DND-41 (cell line): ENCODE measurements at regions not wholly inside any gene's neighbourhood (a gene's known extent, or its start where the extent isn't known, plus 50 kb on each side); places are given as distances from the start of the nearest gene placed in this dataset.

Experiments
- ATAC-seq: fragments of 200-7000 bp; cut with Tn5 transposase; 3 replicates; pipeline ENCODE4 v1.9.1; 2021; ENCODE audit warnings: low read depth; ENCODE audit not compliant: insufficient read depth
- DNase-seq: peaks from one replicate; pipeline ENCODE4 v3.0.0-alpha.2; 2020
- H2AFZ ChIP-seq: 2 replicates; pipeline ENCODE4 v1.6.0; 2012; ENCODE audit warnings: low read depth, low read length
- H3K27ac ChIP-seq: 2 replicates; pipeline ENCODE4 v1.5.1; 2012; ENCODE audit warnings: low read length, inconsistent platforms
- H3K27me3 ChIP-seq: fragments of 200-600 bp; sonication (generic); 2 replicates; pipeline ENCODE4 v1.6.0; 2012; ENCODE audit warnings: low read length, mild to moderate bottlenecking, inconsistent platforms; ENCODE audit not compliant: insufficient read depth, poor library complexity
- H3K36me3 ChIP-seq: 2 replicates; pipeline ENCODE4 v1.5.1; 2012; ENCODE audit warnings: low read length, inconsistent platforms; ENCODE audit not compliant: insufficient read depth
- H3K4me1 ChIP-seq: 2 replicates; pipeline ENCODE4 v1.5.1; 2012; ENCODE audit warnings: mild to moderate bottlenecking, low read length; ENCODE audit not compliant: insufficient read depth
- H3K4me2 ChIP-seq: 2 replicates; pipeline ENCODE4 v1.6.0; 2012; ENCODE audit warnings: mild to moderate bottlenecking, moderate library complexity, low read length, inconsistent platforms; ENCODE audit not compliant: insufficient read depth
- H3K4me3 ChIP-seq, 2 experiments: fragments of 200-600 bp in 1 of 2; shearing (Covaris generic) in 1 of 2; 2 replicates each; pipeline ENCODE4 v1.5.1; 2012 to 2016; ENCODE audit warnings: inconsistent platforms in 2 of 2, low read length in 2 of 2, mild to moderate bottlenecking in 2 of 2, low read depth in 1 of 2, moderate library complexity in 1 of 2
- H3K79me2 ChIP-seq: 2 replicates; pipeline ENCODE4 v1.6.0; 2012; ENCODE audit warnings: low read length, inconsistent platforms; ENCODE audit not compliant: insufficient read depth
- H3K9ac ChIP-seq: 2 replicates; pipeline ENCODE4 v1.6.0; 2012; ENCODE audit warnings: low read depth, mild to moderate bottlenecking, inconsistent platforms, low read length, moderate library complexity
- H3K9me3 ChIP-seq: 2 replicates; pipeline ENCODE4 v1.5.1; 2012; ENCODE audit warnings: low read length, moderate library complexity, mild to moderate bottlenecking, inconsistent platforms; ENCODE audit not compliant: insufficient read depth, severe bottlenecking
- H4K20me1 ChIP-seq: 2 replicates; pipeline ENCODE4 v1.6.0; 2012; ENCODE audit warnings: low read length; ENCODE audit not compliant: insufficient read depth
- EZH2 ChIP-seq: IDR thresholded peaks from 3 replicates; pipeline ENCODE4 v1.6.1; 2012; ENCODE audit warnings: borderline replicate concordance, low read depth, mild to moderate bottlenecking, moderate library complexity, low read length, inconsistent platforms; ENCODE audit not compliant: severe bottlenecking
- TF ChIP-seq, protein P1 (sequence below): IDR thresholded peaks from 2 replicates; pipeline ENCODE4 v1.5.1; 2012; ENCODE audit warnings: borderline replicate concordance, low read length, moderate library complexity, mild to moderate bottlenecking; ENCODE audit not compliant: poor library complexity, severe bottlenecking; ENCODE audit errors: extremely low read depth

DNA sequence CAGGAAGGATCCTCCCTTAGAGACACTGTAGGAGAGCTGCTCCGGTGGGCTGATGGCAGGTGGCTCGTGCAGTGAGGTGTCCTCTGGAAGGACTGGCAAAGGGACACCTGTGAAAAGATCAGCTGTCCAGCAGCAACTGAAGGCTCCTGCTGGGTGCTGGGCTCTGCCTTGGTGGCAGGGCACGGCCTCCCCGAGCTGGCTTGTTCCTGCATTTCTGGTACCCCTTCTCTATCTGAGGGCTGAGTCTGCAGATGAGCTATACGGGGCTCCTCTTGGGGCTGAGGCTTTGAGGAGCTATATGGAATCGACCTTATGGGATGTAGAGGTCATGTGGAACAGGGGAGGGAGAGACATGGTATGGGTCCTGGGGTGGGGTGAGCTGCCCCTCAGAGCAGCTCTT, 875.8 kb downstream of the BRD1 start:
- H3K9me3 ChIP-seq: no peaks in the 10 kb centered on the region
- H3K9ac ChIP-seq: no peak overlapping the region
- H3K36me3 ChIP-seq: no peaks in the 10 kb centered on the region
- no peak for TF ChIP-seq EZH2
- no peak overlapping the region for H3K4me2 ChIP-seq
- H3K79me2 ChIP-seq: no peaks in the 10 kb centered on the region
- H2AFZ ChIP-seq: no peak overlapping the region
- no peaks in the 10 kb centered on the region for H4K20me1 ChIP-seq
- H3K4me1 ChIP-seq: no peaks in the 10 kb centered on the region
- ATAC-seq: no peak
- H3K27ac ChIP-seq: no peak overlapping the region
- H3K4me3 ChIP-seq: no peak overlapping the region
- no peak for DNase-seq
- no peaks in the 10 kb centered on the region for H3K27me3 ChIP-seq

DNA sequence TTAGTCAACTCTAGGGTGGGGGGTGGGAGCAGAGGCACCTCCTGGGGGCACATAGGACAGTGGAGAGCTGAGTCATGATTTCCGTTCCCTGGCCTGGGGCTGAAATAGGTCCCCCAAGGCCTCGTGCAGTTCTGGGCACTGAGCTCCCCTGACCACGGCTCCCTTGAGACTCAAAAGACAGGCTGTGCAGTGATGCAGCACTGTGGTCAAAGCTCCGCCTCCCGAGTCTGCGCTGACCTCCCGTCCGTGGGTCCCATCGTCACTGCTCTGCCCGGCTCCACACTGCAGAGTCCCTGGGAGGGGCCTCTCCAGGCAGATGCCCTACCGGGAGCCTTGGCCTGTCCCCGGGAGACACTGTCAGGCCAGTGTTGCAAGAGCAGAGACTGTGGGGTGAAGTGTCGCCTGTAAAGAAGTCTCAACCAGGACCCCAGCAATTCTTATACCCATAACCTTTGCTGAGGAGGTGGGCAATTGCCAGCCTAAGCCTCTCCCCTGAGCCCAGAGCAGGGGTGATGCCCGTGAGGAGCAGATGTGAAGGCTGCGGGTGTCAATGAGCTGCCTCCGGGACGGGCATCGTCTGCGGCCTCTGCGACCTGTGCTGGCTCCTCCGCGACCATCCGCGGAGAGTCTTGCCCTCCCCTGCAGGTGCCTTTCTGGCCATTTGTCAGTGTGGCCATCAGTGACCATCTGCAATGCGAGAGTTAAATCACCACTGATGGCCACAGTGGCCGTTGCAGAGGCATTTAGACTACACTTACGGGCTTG, 877.3 kb downstream of the BRD1 start:
- Histone ChIP-seq H3K9ac (no peak overlapping the region), H3K27ac (no peak overlapping the region), H4K20me1 (no peaks in the 10 kb centered on the region), H2AFZ (no peak overlapping the region), H3K4me3 (no peak overlapping the region), H3K4me2 (no peak overlapping the region), H3K9me3 (no peaks in the 10 kb centered on the region), H3K27me3 (no peaks in the 10 kb centered on the region), H3K79me2 (no peaks in the 10 kb centered on the region), H3K36me3 (no peaks in the 10 kb centered on the region), H3K4me1 (no peaks in the 10 kb centered on the region)
- TF ChIP-seq, protein P1, sequence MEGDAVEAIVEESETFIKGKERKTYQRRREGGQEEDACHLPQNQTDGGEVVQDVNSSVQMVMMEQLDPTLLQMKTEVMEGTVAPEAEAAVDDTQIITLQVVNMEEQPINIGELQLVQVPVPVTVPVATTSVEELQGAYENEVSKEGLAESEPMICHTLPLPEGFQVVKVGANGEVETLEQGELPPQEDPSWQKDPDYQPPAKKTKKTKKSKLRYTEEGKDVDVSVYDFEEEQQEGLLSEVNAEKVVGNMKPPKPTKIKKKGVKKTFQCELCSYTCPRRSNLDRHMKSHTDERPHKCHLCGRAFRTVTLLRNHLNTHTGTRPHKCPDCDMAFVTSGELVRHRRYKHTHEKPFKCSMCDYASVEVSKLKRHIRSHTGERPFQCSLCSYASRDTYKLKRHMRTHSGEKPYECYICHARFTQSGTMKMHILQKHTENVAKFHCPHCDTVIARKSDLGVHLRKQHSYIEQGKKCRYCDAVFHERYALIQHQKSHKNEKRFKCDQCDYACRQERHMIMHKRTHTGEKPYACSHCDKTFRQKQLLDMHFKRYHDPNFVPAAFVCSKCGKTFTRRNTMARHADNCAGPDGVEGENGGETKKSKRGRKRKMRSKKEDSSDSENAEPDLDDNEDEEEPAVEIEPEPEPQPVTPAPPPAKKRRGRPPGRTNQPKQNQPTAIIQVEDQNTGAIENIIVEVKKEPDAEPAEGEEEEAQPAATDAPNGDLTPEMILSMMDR: no peak
- TF ChIP-seq EZH2: no peak
- DNase-seq (no peak), ATAC-seq (no peak)

DNA sequence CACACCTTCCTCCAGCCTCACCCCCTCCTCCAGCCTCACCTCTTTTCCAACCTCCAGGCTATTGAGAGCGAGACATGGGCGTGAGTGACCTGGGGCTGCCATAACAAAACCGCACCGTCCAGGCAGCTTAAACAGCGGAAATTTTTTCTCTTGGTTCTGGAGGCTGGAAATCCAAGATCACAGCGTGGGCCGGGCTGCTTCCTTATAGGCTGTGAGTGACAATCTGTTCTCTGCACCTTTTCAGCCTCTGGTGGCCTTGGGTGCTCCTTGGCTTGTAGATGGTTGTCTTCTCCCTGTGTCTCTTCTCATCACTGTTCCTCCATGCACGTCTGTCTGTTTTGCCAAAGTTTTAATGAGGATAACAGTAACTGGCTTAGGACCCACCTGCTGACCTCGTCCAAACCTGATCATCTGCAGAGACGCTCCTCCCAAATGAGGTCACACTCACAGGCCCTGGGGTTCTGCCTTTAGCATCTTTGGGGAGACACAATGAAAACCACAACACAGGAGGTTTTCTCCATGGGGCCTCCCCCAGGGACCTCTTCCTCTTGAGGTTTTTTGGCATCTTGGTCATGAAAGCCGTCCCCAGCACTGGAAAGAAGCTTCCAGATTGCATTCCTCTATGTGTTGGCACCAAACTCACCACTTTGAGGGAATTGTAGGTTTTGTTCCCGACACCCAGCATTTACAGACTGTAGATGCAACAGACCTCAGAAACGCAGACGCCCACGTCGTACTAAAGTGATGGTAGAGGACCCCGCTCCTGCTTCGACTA, 878.1 kb downstream of the BRD1 start:
- Histone ChIP-seq H3K79me2 (no peaks in the 10 kb centered on the region), H4K20me1 (no peaks in the 10 kb centered on the region), H3K27ac (no peak overlapping the region), H3K9ac (no peak overlapping the region), H3K9me3 (no peaks in the 10 kb centered on the region), H3K36me3 (no peaks in the 10 kb centered on the region), H3K4me1 (no peaks in the 10 kb centered on the region), H3K4me3 (no peak overlapping the region), H2AFZ (no peak overlapping the region), H3K27me3 (no peaks in the 10 kb centered on the region), H3K4me2 (no peak overlapping the region)
- TF ChIP-seq EZH2: no peak
- TF ChIP-seq, protein P1: no peak
- DNase-seq (no peak), ATAC-seq (no peak)

DNA sequence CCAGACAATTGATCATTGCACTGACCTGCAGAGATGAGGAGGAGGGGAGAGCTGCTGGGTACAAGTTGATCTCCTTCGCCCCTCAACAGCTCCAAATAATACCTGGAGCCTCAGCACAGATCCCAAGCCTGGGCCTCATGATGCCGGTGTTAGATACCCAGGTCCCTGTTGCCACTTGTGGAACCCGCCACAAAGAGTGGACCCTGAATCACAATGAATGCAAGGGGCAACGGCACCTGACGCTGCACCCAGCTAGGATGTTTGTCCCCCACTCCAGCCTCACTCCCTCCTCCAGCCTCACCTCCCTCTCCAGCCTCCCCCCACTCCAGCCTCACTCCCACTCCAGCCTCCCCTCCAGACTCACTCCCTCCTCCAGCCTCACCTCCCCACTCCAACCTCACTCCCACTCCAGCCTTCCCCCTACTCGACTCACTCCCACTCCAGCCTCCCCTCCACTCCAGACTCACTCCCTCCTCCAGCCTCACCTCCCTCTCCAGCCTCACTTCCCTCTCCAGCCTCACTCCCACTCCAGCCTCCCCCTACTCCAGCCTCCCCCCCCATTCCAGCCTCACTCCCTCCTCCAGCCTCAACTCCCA, 879.0 kb downstream of the BRD1 start:
- no peak overlapping the region for H3K9ac ChIP-seq

More for the DNA sequence above, 879.0 kb downstream of the BRD1 start:
- Histone ChIP-seq H3K4me1 (no peaks in the 10 kb centered on the region), H3K4me2 (no peak overlapping the region), H2AFZ (no peak overlapping the region), H3K36me3 (no peaks in the 10 kb centered on the region), H4K20me1 (no peaks in the 10 kb centered on the region), H3K4me3 (no peak overlapping the region), H3K27me3 (no peaks in the 10 kb centered on the region), H3K79me2 (no peaks in the 10 kb centered on the region), H3K9me3 (no peaks in the 10 kb centered on the region), H3K27ac (no peak overlapping the region)
- DNase-seq (no peak), ATAC-seq (no peak)
- TF ChIP-seq, protein P1: no peak
- TF ChIP-seq EZH2: no peak
